ENCODE measurements at regions not wholly inside any gene's neighbourhood (a gene's known extent, or its start where the extent isn't known, plus 50 kb on each side); places are given as distances from the start of the nearest gene placed in this dataset.

- Histone ChIP-seq H4K8ac (ENCODE audit: low read depth in 2 of 2, low read length in 2 of 2) (no peak overlapping the region), H2BK20ac (ENCODE audit: low read depth, low read length) (no peak overlapping the region), H2AFZ (replicated peaks; ENCODE audit: low read length, poor library complexity) (no peak overlapping the region), H3K4me3 (ENCODE audit: insufficient read depth, low read depth, low read length) (no peak overlapping the region), H3K9me3 (ENCODE audit: control insufficient read depth, insufficient read depth, low read length) (no peaks in the 10 kb centered on the region), H3K4ac (ENCODE audit: low read depth, low read length) (no peak overlapping the region), H4K5ac (ENCODE audit: low read depth, low read length) (no peak overlapping the region), H3K4me1 (ENCODE audit: control insufficient read depth, insufficient read depth, low read length) (no peaks in the 10 kb centered on the region), H3K9me1 (ENCODE audit: insufficient read depth, low read length) (no peaks in the 10 kb centered on the region), H3K23ac (ENCODE audit: low read depth, low read length) (no peak overlapping the region), H3K36me3 (ENCODE audit: control insufficient read depth, insufficient read depth, low read length) (no peaks in the 10 kb centered on the region), H2BK5ac (ENCODE audit: low read depth, low read length, poor library complexity, severe bottlenecking) (no peak overlapping the region), H3K79me1 (ENCODE audit: low read depth in 1 of 2, low read length in 2 of 2) (no peaks in the 10 kb centered on the region), H4K91ac (ENCODE audit: insufficient read depth, low read depth, low read length) (no peak overlapping the region), H3K4me2 (ENCODE audit: low read depth, low read length) (no peak overlapping the region), H2BK120ac (ENCODE audit: low read depth, low read length) (no peak overlapping the region), H2BK15ac (ENCODE audit: low read depth, low read length) (no peak overlapping the region), H3K9ac (ENCODE audit: low read depth, low read length) (no peak overlapping the region), H3K27ac (ENCODE audit: insufficient read depth, low read length) (no peak overlapping the region), H3K56ac (ENCODE audit: extremely low read depth, insufficient read depth, low read length) (no peak overlapping the region), H4K20me1 (ENCODE audit: insufficient read depth, low read length) (no peaks in the 10 kb centered on the region), H2AK5ac (ENCODE audit: low read depth, low read length) (no peak overlapping the region), H3K14ac (replicated peaks; ENCODE audit: low read depth, low read length) (no peak overlapping the region), H3K27me3 (ENCODE audit: control insufficient read depth, insufficient read depth, low read length) (no peaks in the 10 kb centered on the region), H3K18ac (ENCODE audit: low read depth, low read length) (no peak overlapping the region), H2AK9ac (replicated peaks; ENCODE audit: low read depth, low read length, poor library complexity) (no peak overlapping the region)
- ChIA-PET CTCF (no interaction called here), POLR2A (ENCODE audit: unreplicated experiment) (no interaction called here)
- WGBS, 2 experiments (ENCODE audit: extremely low coverage in 2 of 2, insufficient read length in 1 of 2) = no CpG with 5 or more reads among the region's 3 CpGs
- TF ChIP-seq CTCF (conservative IDR thresholded peaks at IDR 0.05; ENCODE audit: low read depth, low read length) (no peak), MAFK (IDR thresholded peaks at IDR 0.05; ENCODE audit: low read depth, low read length) (no peak), USF2 (IDR thresholded peaks at IDR 0.05; ENCODE audit: low read depth, low read length) (no peak)
- dilution Hi-C loops (cut with HindIII; ENCODE audit: low sequenced_read_pairs, unreplicated experiment) (no loop called here), intact Hi-C loops (cut with micrococcal nuclease) (no loop called here), in situ Hi-C loops (cut with MboI; ENCODE audit: low sequenced_read_pairs) (no loop called here)
- ATAC-seq (ENCODE audit: low read depth) = no peak
- no peak for DNase-seq
- BruUV-seq (replicated peaks) = no TSS peak
Observed at GRCh38 chr14:38710881-38711280, 392.2 kb downstream of the SEC23A start.
